Amniotic epithelial cell (primary cell): ENCODE measurements at regions not wholly inside any gene's neighbourhood (a gene's known extent, or its start where the extent isn't known, plus 50 kb on each side); places are given as distances from the start of the nearest gene placed in this dataset.

Experiments
- DNase-seq: peaks from one replicate; pipeline ENCODE4 v3.0.0-alpha.2; 2010; ENCODE audit warnings: low read depth

DNA sequence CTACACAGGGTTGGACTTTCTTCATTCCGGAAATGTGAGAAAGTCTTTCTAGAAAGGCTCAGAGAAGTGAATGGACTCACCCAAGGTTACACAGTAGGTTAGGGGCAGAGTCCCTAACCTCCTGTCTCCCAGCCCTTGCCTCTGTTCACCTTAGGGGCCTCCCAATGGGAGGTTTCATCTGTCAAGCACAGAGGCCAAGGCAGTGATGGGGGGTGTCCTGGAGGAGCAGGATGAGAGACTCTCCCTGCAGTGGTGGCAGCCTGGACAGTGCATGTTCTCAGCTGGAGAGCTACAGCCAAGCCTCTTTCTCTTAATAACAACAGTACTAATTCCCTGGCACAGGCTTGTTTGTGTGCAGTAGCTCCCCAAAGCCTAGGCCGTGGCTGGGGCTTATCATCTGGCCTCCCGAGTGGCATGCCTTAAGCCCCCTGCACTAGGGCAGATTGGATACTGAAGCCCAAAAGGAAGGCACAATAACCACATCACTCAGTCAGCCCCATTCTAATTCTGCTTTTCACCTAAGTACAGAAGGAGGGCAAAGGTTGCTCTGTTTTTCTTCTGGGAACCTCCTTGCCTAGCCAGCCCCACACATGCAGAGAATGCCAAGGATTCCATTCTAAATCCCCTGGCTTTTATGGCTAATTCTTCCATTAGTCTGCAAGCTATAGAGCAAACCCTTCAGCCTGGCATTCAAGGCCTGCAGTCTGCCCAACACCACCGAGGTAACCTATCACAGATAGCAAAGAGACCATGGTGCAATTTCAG is 50.2 kb upstream of the XPA start:
- DNase-seq, result peak; percentile 91

- DNase-seq, result no peak
These were observed 51.4 kb upstream of the XPA start for GRCh38 chr9:97748525-97748924.

DNA sequence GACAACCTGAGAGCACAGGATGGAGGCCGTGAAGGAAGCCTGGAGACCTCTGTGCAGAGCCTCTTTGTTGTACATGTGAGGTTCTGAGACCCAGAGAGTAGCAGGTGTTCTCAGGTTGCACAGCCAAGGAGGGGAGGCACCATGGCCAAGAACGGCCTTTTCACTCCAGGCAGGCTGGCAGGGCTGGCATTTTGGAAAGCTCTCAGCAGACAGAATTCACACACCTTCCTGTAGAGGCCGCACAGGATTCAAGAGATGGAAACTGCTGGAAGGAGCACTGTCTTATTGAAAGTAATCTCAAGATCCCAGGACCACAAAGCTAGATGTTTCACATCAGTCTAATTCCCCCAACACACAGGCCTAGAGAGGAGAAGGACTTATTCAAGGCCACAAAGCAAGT is 52.8 kb upstream of the XPA start:
- DNase-seq, result no peak

DNA sequence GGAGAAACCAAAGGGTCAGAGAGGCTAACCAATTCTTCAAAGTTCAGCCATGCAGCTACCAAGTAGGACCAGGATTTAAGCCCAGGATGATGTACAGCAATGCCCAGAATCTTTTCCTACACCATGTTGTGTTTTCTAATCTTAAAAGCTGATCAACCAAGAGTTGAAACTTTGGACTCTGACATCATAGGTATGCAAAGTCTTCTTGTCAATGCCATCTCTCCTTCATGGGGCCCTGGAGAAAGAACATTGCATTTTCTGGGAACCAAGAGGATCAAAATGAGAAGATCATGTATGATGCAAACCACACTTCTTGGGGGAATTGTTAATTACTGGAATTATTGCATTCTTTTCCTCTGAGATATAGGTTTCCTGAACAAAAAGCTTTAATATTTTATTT is 54.4 kb upstream of the XPA start:
- DNase-seq, result no peak

- DNase-seq, result no peak
These were observed 55.1 kb upstream of the XPA start for GRCh38 chr9:97752274-97752673.

DNA sequence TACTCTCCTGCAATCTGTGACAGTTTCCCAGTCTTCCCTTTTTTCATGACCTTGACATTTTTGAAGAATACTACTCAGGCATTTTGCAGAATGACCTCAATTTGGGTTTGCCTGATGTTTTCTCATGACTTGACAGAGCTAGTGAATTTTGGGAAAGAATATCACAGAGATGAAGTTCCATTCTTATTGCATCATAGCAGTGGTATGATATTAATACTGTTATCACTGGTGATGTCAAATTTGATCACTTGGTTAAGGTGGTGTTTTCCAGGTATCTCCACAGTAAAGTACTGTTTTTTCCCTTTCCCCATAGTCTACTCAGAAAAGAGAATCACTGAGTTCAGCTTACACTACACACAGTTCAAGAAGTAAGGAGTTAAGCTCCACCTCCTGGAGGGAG is 56.2 kb upstream of the XPA start:
- no peak for DNase-seq

GRCh38 chr9:97753975-97754374 is 56.8 kb upstream of the XPA start:
- DNase-seq, result no peak

GRCh38 chr9:97755618-97756267 is 58.6 kb upstream of the XPA start:
- DNase-seq, result no peak

DNA sequence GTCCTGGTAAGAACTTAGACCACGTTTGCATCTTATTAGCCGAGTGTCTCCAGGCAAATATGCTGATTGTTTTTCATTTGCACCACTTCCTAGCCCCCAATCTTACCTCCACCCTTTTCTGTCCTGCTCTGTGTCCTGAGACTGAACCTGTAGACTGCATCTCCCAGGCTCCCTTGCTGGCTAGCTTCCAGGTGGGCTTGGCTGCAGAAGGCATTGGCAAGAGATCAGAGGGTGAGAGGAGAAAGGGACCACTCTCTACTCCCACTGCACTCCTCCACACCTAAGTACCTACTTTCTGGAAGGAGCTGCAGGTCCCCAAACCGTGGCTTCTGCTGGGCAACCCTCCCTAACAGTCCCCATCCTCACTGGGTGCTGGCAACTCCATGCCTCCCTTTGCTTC is 59.9 kb upstream of the XPA start:
- no peak for DNase-seq

- DNase-seq, result no peak
These were observed 61.3 kb upstream of the XPA start for GRCh38 chr9:97758334-97758916.

GRCh38 chr9:97759581-97760288 is 62.6 kb upstream of the XPA start:
- DNase-seq, result no peak

DNA sequence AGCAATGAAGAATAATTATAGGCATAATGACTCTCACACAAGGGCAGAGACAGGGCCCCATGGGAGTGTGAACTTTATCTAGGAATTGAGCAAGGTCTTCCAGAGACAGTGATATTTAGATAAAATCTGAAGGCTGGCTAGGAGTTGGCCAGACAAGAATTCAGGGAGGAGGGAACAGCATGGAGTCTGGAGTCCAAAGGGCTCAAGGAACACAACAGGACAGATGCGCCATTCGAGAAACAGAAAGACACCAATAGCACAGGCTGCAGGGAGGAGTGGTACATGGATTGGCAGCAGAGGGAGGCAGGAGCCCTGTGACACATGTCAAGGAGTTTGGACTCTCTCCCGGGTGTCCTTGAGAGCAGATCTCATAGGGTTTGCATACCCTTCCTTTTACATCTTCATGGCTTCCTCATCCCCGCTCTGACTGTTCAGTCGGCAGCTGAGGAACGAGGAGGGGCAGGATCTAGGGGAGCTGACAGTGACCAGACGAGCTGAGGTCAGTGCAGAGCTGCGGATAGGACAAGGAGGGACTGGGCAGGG is 64.0 kb upstream of the XPA start:
- DNase-seq, result no peak

DNA sequence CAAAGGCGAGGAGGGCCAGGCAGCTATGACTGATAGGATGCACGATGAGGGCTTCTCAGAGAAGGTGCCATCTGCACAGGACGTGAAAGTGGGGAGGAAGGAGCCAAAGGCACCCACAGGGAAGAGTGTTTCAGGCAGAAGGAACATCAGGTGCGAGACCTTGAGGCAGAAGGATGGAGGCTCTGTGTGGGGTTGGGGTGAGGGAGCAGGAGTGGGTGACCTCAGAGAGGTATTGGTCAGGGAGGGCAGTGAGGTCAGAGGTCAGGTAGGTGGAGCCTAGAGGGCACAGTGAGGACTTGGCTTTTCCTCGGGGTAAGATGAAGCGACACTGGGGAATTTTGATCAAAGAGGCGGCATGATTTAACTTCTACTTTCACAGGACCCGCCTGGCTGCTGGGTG is 64.7 kb upstream of the XPA start:
- no peak for DNase-seq

DNA sequence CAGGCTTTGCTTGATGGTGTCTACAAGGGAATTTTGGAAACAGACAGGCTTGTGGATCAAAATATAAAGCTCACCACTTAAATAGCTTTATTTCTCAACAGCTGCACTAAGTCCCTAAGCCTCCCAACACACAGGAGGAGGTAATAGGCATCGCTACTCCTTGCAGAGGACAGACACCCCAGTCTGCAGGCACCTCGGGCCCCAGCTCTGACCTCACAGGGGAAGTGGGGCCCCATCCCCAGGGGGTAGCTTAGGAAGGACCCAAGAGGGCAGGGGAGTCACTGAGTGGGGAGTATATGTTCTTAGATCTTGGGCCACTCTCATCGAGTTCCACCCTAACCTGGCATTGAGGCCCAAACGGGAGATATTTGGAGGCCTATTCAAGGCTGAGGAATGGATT is 66.7 kb upstream of the XPA start:
- no peak for DNase-seq

- DNase-seq, result no peak
These were observed 69.0 kb upstream of the XPA start for GRCh38 chr9:97766092-97766491.

DNA sequence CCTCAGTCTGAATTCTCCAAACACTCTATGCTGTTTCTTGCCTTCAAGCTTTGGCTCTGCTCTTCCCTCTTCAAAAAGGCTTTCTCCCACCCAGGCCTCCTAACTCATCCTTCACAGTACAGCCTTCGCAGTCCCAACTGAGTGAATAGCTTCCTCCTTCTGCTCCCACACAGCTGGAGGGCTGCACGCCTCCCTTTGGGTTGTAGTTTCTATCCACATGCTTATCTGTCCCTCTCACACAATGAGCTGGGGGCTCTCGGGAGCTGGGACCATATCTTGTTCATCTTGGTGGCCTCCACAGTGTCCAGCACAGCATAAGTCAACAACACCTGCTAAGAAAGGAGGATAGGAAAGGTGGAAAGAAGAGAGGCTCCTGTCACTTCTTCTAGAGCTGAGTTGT is 69.5 kb upstream of the XPA start:
- DNase-seq, result no peak

- no peak for DNase-seq
These were observed 70.8 kb upstream of the XPA start for GRCh38 chr9:97767891-97768290.

- no peak for DNase-seq
These were observed 71.6 kb upstream of the XPA start for GRCh38 chr9:97768746-97769145.

DNA sequence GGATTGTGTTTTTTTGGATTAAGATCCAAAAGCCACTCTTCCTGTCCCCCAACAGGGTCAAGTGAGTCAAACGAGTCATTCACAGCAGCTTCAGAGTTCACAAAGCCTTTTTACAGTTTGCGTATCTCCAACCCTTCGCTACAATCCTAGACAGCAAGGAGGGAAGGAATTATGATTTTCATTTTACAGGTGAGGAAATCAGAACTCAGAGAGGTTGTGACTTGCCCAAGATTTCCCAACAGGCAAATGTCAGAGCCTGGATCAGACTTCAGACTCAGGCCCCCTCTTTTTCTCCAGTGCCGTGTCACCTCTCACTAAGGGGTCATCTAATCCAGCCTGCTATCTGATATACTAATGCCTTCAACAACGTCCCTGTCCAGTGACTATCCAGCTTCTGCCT is 72.1 kb upstream of the XPA start:
- no peak for DNase-seq

GRCh38 chr9:97770808-97771372 is 73.8 kb upstream of the XPA start:
- DNase-seq, result no peak

DNA sequence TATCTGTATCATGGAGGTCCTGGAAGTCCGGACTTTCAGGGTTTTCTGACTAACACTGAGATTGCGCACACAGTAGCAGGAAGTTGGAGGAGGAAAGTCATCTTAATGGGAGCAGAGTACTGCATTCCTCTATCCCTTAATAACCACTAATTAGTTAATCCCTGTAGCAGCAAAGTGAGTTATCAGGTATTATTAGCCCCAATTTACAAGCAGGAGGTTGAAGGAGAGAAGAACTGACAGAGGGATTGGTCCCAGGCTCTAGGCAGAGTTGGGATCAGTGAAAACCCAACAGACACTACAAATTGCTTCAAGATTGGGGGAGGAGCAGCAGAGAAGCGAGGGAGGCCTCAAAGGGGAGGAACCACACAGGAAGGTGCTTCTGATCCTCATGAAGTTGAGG is 74.5 kb upstream of the XPA start:
- no peak for DNase-seq

DNA sequence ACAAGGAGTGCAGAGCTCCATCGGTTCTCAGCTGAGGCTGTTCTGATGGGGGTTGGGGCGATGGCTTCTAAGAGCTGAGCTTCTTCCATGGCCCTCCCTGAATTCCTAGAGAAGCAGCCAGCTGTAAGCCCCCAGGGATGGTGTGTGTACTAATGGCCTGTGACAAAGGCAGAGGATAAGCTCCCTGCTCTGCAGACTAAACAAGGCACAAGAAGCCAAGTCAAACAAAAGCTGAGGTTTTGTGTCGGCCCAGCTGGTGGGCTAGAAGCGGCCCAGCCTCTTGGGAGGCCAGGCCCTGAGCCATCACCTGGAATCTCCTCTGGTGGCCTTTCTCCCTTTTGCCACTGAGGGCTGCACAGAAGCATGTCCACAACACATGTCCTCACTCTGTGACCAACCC is 75.0 kb upstream of the XPA start:
- no peak for DNase-seq
